Stimulated activated CD8-positive, alpha-beta memory T cell treated with anti-CD3 and anti-CD28 coated beads, Interleukin-12 subunit alpha, Interleukin-12 subunit beta, amount 100 ng/mL, for 4 hours (primary cell): ENCODE measurements at regions not wholly inside any gene's neighbourhood (a gene's known extent, or its start where the extent isn't known, plus 50 kb on each side); places are given as distances from the start of the nearest gene placed in this dataset.
"Not testable (repeated sequence)": the region's sequence is repeated elsewhere in the genome, so short reads cannot be mapped to it uniquely, and the experiment has no call there.

ENCODE experiments used
- DNase-seq: peaks from one replicate; pipeline ENCODE4 v3.0.0-alpha.2; 2020; ENCODE audit warnings: low read depth

GRCh38 chr12:127106041-127106440 is 1160.9 kb upstream of the TMEM132C start:
- no peak for DNase-seq

- no peak for DNase-seq
Measured at GRCh38 chr12:127106697-127107096, 1160.3 kb upstream of the TMEM132C start.

- DNase-seq = no peak
Measured at GRCh38 chr12:127107744-127108143, 1159.2 kb upstream of the TMEM132C start.

GRCh38 chr12:127108360-127109215 is 1158.4 kb upstream of the TMEM132C start:
- no peak for DNase-seq

GRCh38 chr12:127113945-127114344 is 1153.0 kb upstream of the TMEM132C start:
- DNase-seq = no peak

- DNase-seq = no peak
Measured at GRCh38 chr12:127115468-127116035, 1151.4 kb upstream of the TMEM132C start.

GRCh38 chr12:127118251-127118650 is 1148.7 kb upstream of the TMEM132C start:
- no peak for DNase-seq

GRCh38 chr12:127119600-127120140 is 1147.3 kb upstream of the TMEM132C start:
- no peak for DNase-seq

- DNase-seq = no peak
Measured at GRCh38 chr12:127120851-127121250, 1146.1 kb upstream of the TMEM132C start.

GRCh38 chr12:127121494-127122084 is 1145.4 kb upstream of the TMEM132C start:
- DNase-seq = no peak

- DNase-seq = no peak
Measured at GRCh38 chr12:127125607-127126259, 1141.2 kb upstream of the TMEM132C start.

- DNase-seq = no peak
Measured at GRCh38 chr12:127126260-127126628, 1140.7 kb upstream of the TMEM132C start.

GRCh38 chr12:127127897-127128296 is 1139.1 kb upstream of the TMEM132C start:
- DNase-seq = no peak

GRCh38 chr12:127130506-127131124 is 1136.4 kb upstream of the TMEM132C start:
- no peak for DNase-seq

GRCh38 chr12:127133675-127134335 is 1133.2 kb upstream of the TMEM132C start:
- DNase-seq = no peak

- not testable (repeated sequence) for DNase-seq
Measured at GRCh38 chr12:127140864-127141484, 1126.0 kb upstream of the TMEM132C start.

GRCh38 chr12:127143020-127143419 is 1124.0 kb upstream of the TMEM132C start:
- DNase-seq = no peak

GRCh38 chr12:127144770-127145169 is 1122.2 kb upstream of the TMEM132C start:
- no peak for DNase-seq

GRCh38 chr12:127145241-127145928 is 1121.6 kb upstream of the TMEM132C start:
- DNase-seq = no peak
